NCI-H345 treated with DMSO at 0.1 percent for 48 hours (cell line): ENCODE measurements at regions not wholly inside any gene's neighbourhood (a gene's known extent, or its start where the extent isn't known, plus 50 kb on each side); places are given as distances from the start of the nearest gene placed in this dataset.

Source experiments
- DNase-seq: peaks from one replicate; lab custom pipeline; 2025; ENCODE audit not compliant: unreplicated experiment; lab: John Stamatoyannopoulos, UW

GRCh38 chr7:118671149-118671548, 446.6 kb downstream of the ANKRD7 start:
- no peak for DNase-seq

DNA sequence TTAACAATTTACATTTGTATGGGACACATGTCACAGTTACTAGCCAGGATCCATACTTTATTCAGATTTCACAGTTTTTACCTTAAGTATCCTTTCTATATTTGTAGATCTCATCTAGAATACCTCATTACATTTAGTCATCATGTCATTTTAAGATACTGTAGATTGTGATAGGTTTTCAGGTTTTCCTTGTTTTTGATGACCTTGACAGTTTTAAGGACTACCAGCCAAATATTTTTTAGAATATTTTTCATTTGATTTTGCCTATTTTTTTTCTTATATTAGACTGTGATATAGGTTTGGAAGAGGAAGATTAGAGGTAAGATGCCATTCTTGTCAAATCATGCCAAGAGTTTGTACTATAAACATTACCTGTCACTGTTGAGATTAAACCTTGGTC, 460.3 kb downstream of the ANKRD7 start:
- no peak for DNase-seq

GRCh38 chr7:118689403-118689802, 464.9 kb downstream of the ANKRD7 start:
- DNase-seq: no peak

DNA sequence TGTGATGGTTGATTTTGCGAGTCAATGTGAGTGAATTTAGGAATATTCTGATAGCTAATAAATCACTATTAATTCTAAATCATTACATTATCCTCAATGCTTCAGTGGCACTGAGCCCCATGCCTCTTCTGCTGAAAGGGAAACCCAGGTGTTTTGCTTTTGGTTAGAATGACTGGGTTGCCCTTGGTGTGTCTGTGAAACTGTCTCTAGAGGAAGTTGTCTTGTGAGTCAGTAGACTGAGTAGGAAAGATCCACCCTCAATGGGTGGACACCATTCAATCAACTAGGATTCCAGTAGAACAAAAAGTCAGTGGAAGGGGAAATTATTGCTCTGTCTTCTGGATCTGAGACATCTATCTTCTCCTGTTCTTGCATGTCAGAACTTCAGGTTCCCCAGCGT, 472.4 kb downstream of the ANKRD7 start:
- no peak for DNase-seq

DNA sequence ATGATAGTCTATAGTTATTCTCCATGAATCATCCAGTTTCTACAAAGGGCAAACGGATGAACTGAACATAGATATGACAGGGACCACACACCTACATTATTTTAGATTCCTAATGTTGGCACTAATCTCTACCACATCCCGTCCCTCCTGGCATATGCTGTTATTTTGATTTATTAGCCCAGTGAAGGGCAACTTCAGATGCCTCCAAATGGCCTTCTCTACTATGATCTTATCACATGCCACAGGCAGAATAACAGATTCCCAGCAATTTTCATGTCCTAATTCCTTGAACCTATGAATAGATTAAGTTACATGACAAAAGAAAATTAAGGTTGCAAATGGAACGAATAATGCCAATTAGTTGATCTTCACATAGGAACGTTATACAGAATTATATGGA, 474.7 kb downstream of the ANKRD7 start:
- DNase-seq: no peak

- no peak for DNase-seq
Observed at GRCh38 chr7:118708741-118709140, 484.2 kb downstream of the ANKRD7 start.

GRCh38 chr7:118711688-118712087, 487.2 kb downstream of the ANKRD7 start:
- no peak for DNase-seq

DNA sequence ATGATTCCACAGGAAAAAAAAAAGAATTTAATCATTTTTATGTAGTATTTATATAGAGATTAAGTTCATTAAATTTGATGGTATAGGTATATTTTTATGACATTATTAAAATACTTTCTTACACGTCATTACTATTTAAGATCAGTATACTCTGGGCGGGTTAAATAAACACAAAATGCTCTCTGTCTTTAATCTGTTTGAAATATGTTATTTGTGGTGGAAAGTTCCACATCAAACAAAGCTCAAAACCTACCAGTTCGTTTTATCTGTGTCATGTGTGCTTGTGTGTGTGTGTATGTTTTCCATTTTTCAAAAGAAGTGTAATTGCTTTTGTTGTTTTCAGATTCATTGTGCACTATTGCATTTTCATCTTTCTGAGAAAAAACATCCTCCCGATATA, 488.5 kb downstream of the ANKRD7 start:
- DNase-seq: no peak

DNA sequence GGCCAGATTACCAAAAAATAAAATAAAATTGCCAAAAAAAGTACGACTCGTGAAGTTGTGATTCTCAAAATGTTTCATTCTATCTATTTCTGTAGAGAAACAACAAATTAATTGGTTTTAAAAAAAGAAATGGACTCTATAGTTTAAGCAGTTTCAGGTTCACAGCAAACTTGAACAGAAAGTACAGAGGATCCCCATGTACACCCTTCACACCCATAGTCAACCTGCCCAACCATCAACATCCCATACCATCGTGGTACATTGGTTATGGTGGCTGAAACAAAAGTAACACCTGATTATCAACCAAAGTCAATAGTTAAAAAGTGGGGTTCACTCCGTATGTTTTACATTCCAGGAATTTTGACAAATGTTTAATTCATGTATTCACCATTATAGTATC, 496.1 kb downstream of the ANKRD7 start:
- no peak for DNase-seq

GRCh38 chr7:118731854-118732253, 507.4 kb downstream of the ANKRD7 start:
- DNase-seq: no peak

DNA sequence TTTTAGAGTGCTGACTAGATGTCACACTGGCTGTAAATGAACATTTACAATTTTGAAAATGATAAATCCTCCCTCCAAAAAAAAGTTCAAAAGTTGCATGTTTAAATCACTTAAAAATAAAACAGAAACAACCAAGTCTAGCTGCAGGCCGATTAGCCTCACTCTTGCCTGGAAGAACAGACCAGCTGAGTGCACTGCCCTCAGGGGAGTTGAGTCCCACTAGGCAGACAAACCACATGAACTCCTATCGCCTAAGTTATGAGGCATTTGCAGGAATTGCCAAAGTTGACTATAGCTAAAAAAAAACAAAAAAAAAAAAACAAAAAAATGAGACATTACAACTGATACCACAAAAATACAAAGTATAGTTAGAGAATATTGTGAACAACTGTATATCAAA, 510.0 kb downstream of the ANKRD7 start:
- DNase-seq: no peak

DNA sequence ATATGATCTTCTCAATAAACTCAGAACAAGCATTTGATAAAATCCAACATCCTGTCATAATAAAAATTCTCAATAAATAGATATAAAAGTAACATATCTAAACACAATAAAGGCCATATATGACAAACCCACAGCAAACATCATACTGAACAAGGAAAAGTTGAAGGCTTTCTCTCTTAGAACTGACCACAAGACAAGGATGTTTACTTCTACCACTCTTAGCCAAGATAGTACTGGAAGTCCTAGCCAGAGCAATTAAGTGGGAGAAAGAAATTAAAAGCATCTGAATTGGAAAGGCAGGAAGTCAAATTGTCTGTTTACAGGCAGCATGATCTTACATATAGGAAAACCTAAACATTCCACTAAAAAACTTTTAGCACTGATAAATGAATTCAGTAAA, 510.9 kb downstream of the ANKRD7 start:
- DNase-seq: no peak

DNA sequence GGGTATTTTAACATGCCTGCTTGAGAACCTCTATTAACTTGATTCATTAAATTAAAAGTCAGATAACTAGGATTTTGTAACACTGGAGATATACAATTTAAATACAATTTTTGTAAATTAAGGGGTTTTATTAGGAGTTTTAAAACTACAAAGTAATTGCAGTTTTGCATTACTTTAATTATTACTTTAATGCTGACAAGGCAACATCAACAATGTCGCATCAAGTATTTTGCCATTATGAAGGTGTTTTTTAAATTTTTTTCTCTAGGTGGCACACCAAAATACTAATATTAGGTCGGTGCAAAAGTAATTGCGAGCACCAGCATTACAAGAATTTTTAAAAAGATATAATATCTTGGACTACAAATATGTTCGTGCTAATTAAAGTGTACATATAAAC, 513.4 kb downstream of the ANKRD7 start:
- no peak for DNase-seq

- DNase-seq: no peak
Observed at GRCh38 chr7:118745927-118746326, 521.4 kb downstream of the ANKRD7 start.

- DNase-seq: no peak
Observed at GRCh38 chr7:118747473-118747872, 523.0 kb downstream of the ANKRD7 start.

GRCh38 chr7:118753479-118753878, 529.0 kb downstream of the ANKRD7 start:
- DNase-seq: no peak

DNA sequence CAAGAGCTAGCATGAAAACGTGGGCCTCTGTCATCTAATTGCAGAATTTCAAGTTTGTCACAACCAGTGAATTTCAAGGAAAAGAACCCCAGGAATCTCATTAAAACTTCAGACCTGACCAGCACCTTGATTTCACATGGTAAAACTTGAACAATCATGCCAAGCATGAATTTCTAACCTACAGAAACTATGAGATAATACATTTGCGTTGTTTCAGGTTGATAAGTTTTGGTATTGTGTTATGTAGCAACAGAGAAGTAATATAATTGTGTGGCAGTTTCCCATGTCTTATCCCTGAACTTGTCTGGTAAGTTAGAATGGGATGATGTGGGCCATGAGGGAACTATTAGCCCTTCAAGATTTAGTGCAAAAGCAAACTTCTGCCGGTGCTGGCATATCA, 530.1 kb downstream of the ANKRD7 start:
- no peak for DNase-seq

DNA sequence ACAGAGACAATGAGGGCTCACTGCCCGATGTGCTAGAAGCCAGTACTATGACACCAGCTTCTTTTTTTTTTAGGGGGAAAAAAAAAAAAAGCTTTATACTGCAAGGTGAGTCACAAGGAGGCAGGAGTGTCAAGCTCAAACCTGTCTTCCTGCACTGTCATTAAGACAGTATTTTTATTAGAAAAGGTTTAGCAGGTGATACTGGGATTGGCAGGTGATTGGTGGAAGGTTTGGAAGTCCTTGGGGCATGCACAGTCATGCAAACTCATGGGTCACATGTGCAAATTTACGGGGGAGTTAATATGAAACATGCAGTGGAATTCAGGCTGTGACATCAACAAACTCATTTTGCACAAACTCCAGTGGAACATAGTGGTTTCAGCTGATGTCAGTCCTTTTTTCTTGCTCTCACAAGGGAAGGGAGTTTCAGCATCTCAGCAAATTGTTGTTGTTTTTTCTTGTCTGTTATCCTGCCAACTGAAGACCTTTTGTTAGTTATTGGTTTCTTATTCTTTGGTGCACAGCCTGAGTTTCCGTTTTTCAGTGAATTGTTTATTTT, 530.6 kb downstream of the ANKRD7 start:
- DNase-seq: no peak

- DNase-seq: no peak
Observed at GRCh38 chr7:118757066-118757465, 532.6 kb downstream of the ANKRD7 start.

- DNase-seq: no peak
Observed at GRCh38 chr7:118758582-118758981, 534.1 kb downstream of the ANKRD7 start.

DNA sequence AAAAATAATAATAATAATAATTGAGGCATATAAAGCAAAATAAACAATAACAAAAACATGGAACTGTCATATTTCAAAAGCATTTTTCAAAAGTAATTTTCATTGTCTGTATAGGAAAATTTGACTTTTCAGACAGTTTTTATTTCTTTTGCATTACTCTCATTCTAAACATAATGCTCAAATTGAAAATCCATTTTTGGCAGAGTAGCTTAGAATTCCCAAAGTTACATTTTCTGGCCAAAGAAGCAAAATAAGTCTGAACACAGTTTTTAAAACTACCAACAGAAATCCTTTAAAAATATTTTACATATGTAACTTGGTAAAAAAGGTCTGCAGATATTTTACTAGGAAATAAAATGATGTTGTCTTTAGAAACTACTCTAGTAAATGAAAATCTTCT, 535.4 kb downstream of the ANKRD7 start:
- DNase-seq: no peak

DNA sequence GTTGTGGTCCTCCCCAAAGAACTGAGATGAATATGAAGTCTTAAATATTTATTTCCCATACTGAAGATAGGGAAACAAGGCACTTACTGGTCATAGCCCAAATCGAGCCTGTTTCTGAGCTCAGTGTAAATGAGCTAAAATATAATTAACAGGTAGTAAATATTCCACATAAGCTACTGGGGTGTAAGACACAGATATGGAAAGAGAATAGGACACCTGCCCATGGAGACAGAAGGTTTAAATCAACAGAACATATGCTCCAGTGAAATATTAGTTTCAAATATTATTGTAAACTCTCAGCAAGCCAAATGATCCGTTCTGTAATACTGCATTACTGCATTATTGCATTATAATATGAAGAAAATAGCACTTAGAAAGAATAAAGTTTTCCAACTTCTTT, 537.9 kb downstream of the ANKRD7 start:
- no peak for DNase-seq

DNA sequence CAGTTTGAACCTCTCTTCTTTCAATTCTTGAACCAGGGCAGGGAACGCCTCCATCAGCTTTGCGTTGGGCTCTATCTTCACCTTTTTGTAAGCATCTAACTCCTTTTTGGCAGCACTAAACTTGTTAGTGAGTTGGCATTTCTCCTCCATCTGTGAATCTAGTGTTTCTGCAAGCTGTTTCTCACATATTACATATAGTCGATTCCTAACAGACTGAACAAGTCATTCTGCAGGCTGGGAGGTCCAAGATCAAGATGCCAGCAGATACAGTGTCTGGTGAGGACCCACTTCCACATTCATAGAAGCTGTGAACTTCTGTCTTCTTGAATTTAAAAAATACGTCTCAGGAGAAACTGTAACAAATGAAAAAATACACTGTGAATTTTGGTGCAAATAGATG, 539.7 kb downstream of the ANKRD7 start:
- no peak for DNase-seq

DNA sequence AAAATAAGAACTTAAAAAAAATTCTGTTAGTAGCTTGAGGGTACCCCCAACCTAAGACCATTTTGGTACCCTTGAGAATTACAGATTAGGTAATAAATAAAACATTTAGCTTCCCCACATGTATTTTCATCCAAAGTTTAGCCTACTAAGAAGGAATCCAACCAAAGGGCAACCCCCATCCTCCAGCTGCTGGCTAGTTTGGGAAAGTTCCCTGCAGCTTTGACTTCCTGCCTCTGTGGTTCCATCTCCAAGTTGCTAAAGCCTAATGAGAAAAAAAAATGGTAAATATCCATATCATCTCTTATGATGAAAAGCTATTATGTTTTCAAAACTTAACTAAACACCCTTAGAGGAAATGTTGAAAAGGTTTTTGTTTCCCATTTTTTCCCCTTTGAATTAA, 547.2 kb downstream of the ANKRD7 start:
- no peak for DNase-seq
